Stomach (tissue), 8 donors: ENCODE measurements at regions not wholly inside any gene's neighbourhood (a gene's known extent, or its start where the extent isn't known, plus 50 kb on each side); places are given as distances from the start of the nearest gene placed in this dataset.

ENCODE experiments used
- DNase-seq, 2 donors: peaks; one replicate each; pipeline versions ENCODE4 v3.0.0 to v3.0.0-alpha.2; 2013 to 2019
- H3K27ac ChIP-seq, 5 donors: fragments of 200-600 bp in 4 of 5; sonication (generic) in 4 of 5; one replicate each; pipeline ENCODE4 v1.5.1; 2013 to 2019; ENCODE audit warnings: mild to moderate bottlenecking in 1 of 5, moderate library complexity in 1 of 5
- H3K27me3 ChIP-seq, 3 donors: fragments of 200-600 bp; sonication (generic); one replicate each; pipeline ENCODE4 v1.5.1; 2017 to 2019; ENCODE audit warnings: mixed run types in 1 of 3
- H3K36me3 ChIP-seq, 4 donors: fragments of 200-600 bp; sonication (generic); 1 replicate in 3 of 4; 2 replicates in 1 of 4; pipeline ENCODE4 v1.5.1; 2016 to 2019
- H3K4me1 ChIP-seq, 4 donors: fragments of 200-600 bp; sonication (generic); one replicate each; pipeline ENCODE4 v1.5.1; 2016 to 2019
- H3K4me3 ChIP-seq, 4 donors: fragments of 200-600 bp; sonication (generic) in 3 of 4; one replicate each; pipeline ENCODE4 v1.5.1; 2016 to 2019; ENCODE audit warnings: mild to moderate bottlenecking in 1 of 4
- H3K9me3 ChIP-seq, 4 donors: fragments of 200-600 bp; sonication (generic); one replicate each; pipeline ENCODE4 v1.5.1; 2016 to 2019
- CTCF ChIP-seq, 7 experiments: fragments of 450-650 bp in 4 of 7; fragments of 200-600 bp in 3 of 7; sonication (generic) in 3 of 7; IDR thresholded peaks; one replicate each; pipeline ENCODE4 v1.5.1; 2016 to 2019; ENCODE audit warnings: antibody characterized with exemption in 7 of 7, control low read depth in 2 of 7, mild to moderate bottlenecking in 1 of 7
- EP300 ChIP-seq: sonication (generic); formaldehyde crosslinking; IDR thresholded peaks from one replicate; pipeline ENCODE4 v1.6.1; 2017; ENCODE audit warnings: antibody characterized with exemption
- POLR2A ChIP-seq, 4 donors: fragments of 450-650 bp; IDR thresholded peaks; one replicate each; pipeline ENCODE4 v1.6.1; 2016; ENCODE audit warnings: antibody characterized with exemption in 4 of 4, control low read depth in 2 of 4, mild to moderate bottlenecking in 1 of 4, moderate library complexity in 1 of 4
- POLR2AphosphoS5 ChIP-seq, 3 donors: sonication (generic); formaldehyde crosslinking; IDR thresholded peaks; one replicate each; pipeline ENCODE4 v1.6.1; 2016; ENCODE audit warnings: antibody characterized with exemption in 3 of 3
- WGBS, 5 donors: extraction: QIAGEN DNeasy Blood & Tissue Kit in 3 of 5; methylation state at CpG; one replicate each; pipeline versions ENCODE4 v1.1.5 to v1.1.7; 2013 to 2018; 5-methylcytosine and 5-hydroxymethylcytosine counted together
- intact Hi-C: fragments of 100-400 bp; cut with DNase I; formaldehyde crosslinking; loops from one replicate; pipeline ENCODE4 v1.15.1; 2023; ENCODE audit warnings: low total_unique reads
- donor health status: healthy with polysubstance abuse.
- donor health status: Bipolar disorder and iron deficiency.
- donor health status: healthy.

GRCh38 chr13:68719815-68720214, 1387.8 kb upstream of the ATXN8OS start:
- DNase-seq: no peak
- 80 to 89% (median 84%) methylated on average over 3 of the region's 3 CpGs for WGBS, 5 donors
- Histone ChIP-seq H3K9me3 (no peaks in the 10 kb centered on the region), H3K27me3 (no peaks in the 10 kb centered on the region), H3K4me1 (no peaks in the 10 kb centered on the region), H3K36me3 (no peaks in the 10 kb centered on the region), H3K4me3 (no peak overlapping the region), H3K27ac (no peak overlapping the region)
- intact Hi-C loops: no loop called here
- TF ChIP-seq CTCF (IDR thresholded peaks at IDR 0.05) (no peak), EP300 (no peak), POLR2AphosphoS5 (IDR thresholded peaks at IDR 0.05) (no peak), POLR2A (IDR thresholded peaks at IDR 0.05) (no peak)

GRCh38 chr13:68715651-68716050, 1392.0 kb upstream of the ATXN8OS start:
- intact Hi-C loops: no loop called here
- WGBS, 5 donors: 33 to 57% (median 43%) methylated on average over 2 of the region's 2 CpGs

GRCh38 chr13:68714292-68714691, 1393.3 kb upstream of the ATXN8OS start:
- Histone ChIP-seq H3K27ac (no peak overlapping the region), H3K4me3 (no peak overlapping the region), H3K27me3 (no peaks in the 10 kb centered on the region), H3K4me1 (no peaks in the 10 kb centered on the region), H3K36me3 (no peaks in the 10 kb centered on the region), H3K9me3 (no peaks in the 10 kb centered on the region)
- 38 to 48% (median 45%) methylated on average over 2 of the region's 2 CpGs for WGBS, 5 donors
- intact Hi-C loops: no loop called here
- DNase-seq: no peak
- TF ChIP-seq CTCF (IDR thresholded peaks at IDR 0.05): no peak
- TF ChIP-seq POLR2AphosphoS5 (IDR thresholded peaks at IDR 0.05): no peak
- no peak for TF ChIP-seq POLR2A (IDR thresholded peaks at IDR 0.05)
- no peak for TF ChIP-seq EP300

More at GRCh38 chr13:68715651-68716050, 1392.0 kb upstream of the ATXN8OS start:
- Histone ChIP-seq H3K27me3 (no peaks in the 10 kb centered on the region), H3K4me3 (no peak overlapping the region), H3K9me3 (no peaks in the 10 kb centered on the region), H3K36me3 (no peaks in the 10 kb centered on the region), H3K4me1 (no peaks in the 10 kb centered on the region), H3K27ac (no peak overlapping the region)
- no peak for TF ChIP-seq EP300
- TF ChIP-seq POLR2AphosphoS5 (IDR thresholded peaks at IDR 0.05): no peak
- no peak for TF ChIP-seq POLR2A (IDR thresholded peaks at IDR 0.05)
- no peak for TF ChIP-seq CTCF (IDR thresholded peaks at IDR 0.05)
- DNase-seq: no peak

- intact Hi-C loops: no loop called here
- TF ChIP-seq CTCF (IDR thresholded peaks at IDR 0.05): no peak
- no peak for TF ChIP-seq POLR2A (IDR thresholded peaks at IDR 0.05)
- TF ChIP-seq EP300: no peak
- TF ChIP-seq POLR2AphosphoS5 (IDR thresholded peaks at IDR 0.05): no peak
- Histone ChIP-seq H3K36me3 (no peaks in the 10 kb centered on the region), H3K27me3 (no peaks in the 10 kb centered on the region), H3K27ac (no peak overlapping the region), H3K9me3 (no peaks in the 10 kb centered on the region), H3K4me1 (no peaks in the 10 kb centered on the region), H3K4me3 (no peak overlapping the region)
- DNase-seq: no peak
- 89 to 96% (median 94%) methylated on average over 1 of the region's 1 CpG for WGBS, 5 donors
Measured at GRCh38 chr13:68713394-68713793, 1394.2 kb upstream of the ATXN8OS start.
